ENCODE measurements at regions not wholly inside any gene's neighbourhood (a gene's known extent, or its start where the extent isn't known, plus 50 kb on each side); places are given as distances from the start of the nearest gene placed in this dataset.

DNA sequence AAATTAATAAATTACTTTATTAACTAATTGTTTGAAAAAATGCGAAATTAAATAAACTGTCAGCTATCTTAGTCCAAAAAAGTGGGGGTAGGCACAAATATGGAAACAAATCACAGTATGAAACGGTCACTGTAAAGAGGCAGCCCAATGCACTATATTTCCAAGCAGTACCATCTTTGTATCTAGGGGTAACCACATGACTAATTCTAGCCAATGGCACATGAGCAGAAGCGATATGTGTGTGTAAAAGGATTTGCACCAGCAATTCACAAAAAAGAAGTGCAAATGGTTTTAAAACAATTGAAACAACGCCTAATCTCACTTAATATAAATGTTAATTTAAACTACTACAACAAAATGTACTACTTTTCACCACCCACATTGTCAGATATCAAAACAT lies 129.5 kb upstream of the PRNP start:
- DNase-seq = no peak

DNA sequence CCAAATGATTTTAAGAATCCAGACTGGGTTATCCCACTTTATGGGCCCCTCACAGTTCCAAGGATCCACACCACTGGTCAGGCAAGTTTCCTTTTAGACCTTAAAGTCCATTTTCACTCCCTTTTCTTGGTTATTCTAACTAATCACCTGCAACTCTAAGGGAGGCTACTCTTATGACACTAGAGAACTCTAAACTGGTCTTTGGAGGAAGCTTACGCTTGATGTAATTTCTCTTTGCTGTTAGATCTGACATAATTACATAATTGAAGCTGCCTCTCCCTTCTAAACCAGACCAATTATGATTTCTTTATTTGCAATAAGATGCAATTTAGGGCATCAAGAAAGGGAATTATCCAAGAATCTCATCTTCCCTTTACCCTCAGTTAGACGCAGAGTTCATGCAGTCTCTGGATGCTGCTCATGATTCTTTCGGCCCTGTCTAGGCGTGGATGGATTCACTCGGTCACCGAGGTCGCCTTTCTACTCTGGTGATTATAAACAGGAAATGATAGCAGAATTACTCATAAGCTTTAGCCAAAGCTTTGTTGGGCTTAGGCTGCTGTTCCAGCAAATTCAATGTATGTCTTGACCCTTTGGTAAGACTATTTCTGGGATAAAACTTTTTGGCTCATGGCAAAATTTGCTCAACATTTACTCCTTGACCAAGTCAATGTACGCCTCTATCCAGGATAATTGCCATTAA lies 130.9 kb upstream of the PRNP start:
- no peak for DNase-seq

DNA sequence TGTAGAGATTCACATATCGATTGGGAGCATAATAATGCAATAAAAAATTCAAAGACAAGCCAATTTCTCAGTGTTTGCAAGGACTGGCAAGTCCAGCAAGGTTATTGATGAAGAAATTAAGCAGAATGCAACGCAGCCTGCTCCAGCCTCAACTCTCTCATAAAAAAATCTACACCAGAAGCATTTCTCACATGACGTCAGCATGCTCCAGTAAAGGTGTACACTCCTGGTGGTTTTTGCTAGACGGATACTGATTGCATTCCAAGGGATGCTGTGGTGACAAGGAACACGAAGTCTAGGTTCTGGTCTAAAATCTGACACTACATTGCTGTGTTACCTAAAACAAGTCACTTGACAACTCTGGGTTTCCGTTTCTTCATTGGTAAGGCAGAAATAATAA lies 131.9 kb upstream of the PRNP start:
- DNase-seq = no peak

DNA sequence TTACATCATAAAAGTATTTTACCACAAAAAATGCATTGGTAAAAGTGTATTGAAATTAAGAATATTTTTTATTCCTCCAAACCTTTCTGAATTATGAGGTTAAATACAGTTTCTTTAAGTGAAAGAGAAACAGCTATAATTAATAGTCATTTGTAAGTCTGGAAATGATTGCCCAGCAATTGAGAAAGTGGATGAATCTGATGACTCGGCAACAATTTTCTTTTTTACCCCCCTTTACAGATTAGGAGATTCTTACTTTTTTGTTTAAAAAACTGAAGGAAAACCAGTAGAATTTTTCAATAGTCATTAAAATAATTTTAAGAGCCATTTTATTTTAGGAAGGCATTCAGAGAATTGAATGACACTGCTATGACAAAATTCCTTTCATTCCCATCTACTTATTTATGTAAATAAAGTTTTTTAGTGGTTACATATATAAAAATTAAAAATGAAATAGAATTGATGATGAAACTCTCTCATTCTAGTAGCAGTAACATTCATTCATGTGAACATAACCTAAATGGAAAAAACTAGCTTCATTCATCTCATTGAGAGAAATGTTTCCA lies 134.1 kb upstream of the PRNP start:
- no peak for DNase-seq

DNA sequence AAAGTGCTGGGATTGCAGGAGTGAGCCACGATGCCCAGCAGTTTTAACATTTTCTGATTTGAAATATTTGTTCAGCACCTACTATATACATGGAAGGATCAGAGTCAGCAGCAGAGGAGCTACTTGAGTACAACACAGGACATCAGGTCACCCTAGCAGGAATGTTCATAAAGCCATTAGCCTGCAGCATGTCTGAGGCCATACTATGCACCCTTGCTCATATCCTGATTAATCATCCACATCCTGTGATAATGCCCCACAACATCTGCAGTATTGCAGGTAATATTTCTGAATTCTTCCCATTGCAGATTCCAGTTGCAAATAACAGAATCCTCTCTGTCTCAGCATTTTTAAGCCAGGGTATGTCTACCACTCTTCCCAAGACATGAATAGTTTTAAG lies 135.5 kb upstream of the PRNP start:
- DNase-seq = no peak

DNA sequence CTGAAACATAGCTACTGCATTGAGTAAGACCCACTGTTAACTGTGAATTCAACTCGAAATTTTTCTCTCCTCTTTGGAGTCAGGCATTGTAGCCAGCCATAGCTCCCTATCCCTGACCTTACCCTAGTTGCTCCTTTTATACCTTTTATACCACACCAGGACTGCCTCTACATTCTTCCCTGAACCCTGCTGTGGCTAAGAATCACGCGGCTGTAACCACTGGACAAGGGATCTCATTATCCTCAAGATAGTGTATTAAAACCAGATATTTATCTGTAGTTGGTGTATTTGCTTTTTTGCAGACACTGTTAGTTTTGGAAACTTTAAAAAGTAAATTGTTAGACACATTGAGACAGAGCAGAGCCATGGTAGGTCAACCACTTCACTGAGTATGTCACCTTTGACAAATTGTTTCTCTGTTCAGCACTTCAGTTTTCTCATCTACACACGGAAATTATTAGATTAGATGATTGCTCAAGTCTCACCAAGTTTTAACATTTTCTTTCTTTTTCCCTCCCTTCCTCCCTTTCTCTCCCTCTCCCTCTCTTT lies 136.5 kb upstream of the PRNP start:
- DNase-seq = no peak

DNA sequence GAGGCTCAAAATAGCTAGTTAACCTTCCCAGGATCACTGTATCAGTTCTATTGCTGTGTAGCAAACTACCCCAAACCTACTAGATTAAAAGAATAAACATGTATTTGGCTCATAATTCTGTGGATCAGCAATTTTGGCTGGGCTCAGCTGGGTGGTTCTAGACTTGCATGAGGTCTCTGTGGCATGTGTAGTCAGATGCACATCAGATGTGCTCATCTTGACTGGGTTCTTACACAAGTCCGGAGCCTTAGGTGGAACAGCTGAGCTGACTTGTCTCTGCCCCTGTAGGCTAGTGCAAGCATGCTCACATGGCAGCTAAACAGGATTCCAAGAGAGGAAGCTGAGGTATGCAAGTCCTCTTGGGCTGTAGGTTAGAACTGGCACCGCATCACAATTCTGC lies 137.7 kb upstream of the PRNP start:
- no peak for DNase-seq

DNA sequence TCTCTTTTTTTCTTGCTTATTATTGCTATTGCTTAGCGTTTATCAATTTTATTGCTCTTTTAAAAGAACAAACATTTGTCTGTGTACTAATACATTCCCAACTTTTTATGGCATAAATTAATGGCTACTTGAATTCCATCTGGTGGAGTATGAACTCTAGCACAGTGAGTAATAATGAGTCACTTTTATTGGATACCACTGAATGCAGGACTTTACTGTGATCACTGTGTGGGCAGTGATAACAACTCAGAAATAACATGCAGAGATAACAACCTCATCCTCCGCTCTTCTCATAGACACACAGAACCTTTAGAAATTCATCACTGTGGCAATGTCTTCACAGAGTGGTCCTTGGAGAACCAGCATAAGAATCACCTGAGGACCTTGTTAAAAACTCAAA lies 139.5 kb upstream of the PRNP start:
- DNase-seq = no peak

DNA sequence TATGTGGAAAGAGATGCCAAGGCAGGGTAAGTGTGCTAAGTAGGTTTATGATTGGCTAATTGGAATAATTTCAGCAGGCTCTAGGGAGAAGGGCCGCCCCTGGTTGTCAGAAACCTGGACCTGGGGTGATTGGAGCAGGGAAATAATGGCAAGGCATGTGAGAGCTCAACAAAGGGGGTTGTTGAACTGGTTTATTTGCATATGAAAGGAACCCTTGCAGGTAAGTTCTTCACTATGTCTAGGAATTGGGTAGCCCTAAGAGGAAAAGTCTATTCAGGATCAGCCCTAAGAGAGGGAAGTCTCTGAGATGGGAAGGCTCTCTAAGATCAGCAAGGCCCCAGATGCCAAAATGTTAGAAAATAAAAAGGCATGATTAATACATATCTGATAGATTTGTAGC lies 139.9 kb upstream of the PRNP start:
- no peak for DNase-seq

DNA sequence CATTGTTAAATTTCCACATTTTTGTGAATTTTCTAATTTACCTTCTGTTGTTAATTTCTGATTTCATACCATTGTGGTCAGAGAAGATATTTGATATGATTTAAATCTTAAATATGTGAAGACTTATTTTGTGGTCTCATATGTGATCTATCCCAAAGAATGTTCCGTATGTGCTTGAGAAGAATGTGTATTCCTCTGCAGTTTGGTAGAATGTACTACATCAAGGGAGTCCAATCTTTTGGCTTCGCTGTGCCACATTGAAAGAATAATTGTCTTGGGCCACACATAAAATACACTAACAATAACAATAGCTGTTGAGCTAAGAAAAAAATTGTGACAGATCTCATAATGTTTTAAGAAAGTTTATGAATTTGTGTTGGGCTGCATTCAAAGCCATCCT lies 140.7 kb upstream of the PRNP start:
- no peak for DNase-seq

DNA sequence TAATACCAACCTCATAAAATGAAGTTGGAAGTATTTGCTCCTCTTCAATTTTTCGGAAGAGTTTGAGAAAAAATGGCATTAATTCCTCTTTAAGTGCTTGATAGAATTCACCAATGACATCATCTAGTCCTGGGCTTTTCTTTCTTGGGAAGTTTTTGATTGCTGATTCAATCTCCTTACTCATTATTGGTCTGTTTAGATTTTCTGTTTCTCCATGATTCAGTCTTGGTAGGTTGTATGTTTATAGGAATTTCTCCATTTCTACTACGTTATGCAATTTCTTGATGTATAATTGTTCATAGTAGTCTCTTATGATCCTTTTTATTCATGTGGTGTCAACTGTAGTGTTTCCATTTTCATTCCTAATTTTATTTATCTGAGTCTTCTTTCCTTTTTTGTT lies 141.5 kb upstream of the PRNP start:
- DNase-seq = no peak

DNA sequence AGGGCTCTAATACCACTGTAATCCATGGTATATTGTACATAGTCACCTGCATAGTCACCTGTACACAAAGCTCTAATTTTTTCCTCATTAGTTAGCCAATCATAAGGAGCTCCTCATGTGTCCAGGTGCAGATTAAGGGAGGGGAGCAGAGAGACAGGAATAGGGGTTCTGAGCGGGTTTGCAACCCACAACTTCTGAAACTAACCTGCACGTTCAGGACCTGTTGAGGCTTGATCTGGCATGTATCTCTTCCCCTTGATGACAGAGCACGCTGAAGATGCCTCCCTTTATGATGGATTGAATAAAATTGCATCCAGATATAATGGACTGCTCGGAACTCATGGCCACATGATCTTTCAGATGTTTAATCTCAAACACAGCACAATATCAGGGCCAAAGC lies 144.0 kb upstream of the PRNP start:
- DNase-seq = no peak

DNA sequence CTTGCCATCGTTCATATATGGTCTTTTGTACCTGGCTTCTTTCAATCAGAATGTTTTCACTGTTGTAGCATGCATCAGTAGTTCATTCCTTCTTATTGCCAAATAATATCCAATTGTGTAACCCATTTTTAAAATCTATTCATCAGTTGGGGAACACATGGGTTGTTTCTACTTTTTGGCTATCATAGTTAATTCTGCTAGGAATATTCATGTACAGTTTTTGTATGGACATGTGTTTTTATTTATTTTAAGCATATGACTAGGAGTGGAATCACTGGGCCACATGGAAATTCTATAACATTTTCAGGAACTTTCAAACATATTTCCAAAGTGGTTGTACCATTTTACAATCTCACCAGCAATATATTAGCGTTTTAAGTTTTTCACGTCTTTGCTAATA lies 151.9 kb upstream of the PRNP start:
- DNase-seq = no peak

DNA sequence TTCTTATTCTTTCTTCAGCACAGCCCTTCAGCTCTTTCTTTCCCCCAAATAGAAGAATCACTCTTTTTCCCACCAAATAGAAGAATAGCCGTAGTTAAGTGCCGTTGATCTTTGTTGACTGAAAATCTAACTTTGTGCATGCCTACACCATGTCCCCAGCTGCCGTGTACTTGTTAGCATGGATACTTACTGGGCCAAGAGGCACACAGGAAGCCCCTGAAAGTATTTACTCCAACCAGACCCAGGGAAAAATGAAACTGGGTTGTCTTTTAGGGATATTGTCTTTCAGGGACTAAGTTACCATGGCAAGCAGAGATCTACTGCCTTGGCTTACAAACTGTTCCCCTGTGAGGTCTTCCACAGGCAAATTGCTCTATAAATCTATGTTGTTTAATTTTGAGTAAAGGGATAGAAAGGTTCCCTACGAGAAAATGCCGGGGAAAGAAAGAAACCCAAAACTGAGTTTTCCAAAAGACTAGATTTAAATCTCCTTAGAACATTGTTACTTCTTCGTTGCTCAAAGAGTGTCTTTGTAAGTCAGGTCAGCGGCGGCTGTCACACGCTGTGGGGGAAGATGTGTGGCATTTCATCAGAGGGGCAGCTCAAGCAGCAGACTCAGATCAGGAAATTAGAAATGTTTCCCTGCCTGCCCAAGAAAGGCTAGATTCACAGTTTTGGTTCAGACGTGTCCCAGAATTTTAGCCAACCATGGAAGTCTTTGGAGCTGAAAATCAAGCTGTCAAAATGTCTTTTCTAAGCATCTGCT lies 152.7 kb upstream of the PRNP start:
- no peak for DNase-seq

DNA sequence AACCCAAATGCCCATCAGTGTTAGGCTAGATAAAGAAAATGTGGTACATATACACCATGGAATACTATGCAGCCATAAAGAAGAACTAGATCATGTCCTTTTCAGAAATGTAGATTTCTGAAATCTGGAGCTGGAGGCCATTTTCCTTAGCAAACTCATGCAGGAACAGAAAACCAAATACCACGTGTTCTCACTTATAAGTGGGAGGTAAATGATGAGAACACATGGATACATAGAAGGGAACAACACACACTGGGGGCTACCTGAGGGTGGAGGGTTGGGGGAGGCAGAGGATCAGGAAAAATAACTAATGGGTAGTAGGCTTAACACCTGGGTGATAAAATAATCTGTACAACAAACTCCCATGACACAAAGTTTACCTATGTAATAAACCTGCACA lies 153.5 kb upstream of the PRNP start:
- no peak for DNase-seq

DNA sequence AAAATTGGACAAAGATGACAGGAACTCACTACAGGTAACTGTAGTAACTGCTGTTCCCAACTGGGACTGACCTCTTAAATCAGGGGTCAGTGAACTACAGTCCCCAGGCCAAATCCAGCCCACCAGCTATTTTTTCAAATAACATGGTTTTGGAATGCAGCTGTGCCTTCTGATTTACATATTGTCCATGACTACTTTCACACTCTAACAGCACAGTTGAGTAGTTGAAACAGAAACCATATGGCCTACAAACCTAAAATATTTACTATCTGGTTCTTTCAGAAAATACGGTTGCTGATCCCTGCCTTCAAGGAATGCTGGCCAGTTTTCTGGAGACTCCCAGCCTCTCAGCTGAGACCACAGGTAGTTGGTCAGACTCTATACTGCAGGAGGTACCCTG lies 161.5 kb upstream of the PRNP start:
- DNase-seq = no peak

DNA sequence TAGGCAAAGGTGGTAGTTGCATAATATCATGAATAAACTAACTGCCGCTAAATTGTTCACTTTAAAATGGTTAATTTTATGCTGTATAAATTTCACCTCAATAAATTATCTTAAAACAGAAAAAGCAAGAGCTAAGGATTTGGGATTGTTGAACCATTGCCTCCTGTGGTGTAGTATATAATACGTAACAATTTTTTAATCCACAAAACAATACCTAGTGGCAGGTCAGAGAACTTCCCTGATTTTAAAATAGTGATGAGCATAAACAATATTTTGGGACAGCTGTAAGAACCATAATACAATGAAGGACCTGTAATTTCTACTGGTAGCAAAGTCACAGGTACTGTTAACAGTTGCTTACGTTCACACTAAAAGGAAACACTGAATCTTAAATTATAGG lies 161.9 kb upstream of the PRNP start:
- DNase-seq = no peak

DNA sequence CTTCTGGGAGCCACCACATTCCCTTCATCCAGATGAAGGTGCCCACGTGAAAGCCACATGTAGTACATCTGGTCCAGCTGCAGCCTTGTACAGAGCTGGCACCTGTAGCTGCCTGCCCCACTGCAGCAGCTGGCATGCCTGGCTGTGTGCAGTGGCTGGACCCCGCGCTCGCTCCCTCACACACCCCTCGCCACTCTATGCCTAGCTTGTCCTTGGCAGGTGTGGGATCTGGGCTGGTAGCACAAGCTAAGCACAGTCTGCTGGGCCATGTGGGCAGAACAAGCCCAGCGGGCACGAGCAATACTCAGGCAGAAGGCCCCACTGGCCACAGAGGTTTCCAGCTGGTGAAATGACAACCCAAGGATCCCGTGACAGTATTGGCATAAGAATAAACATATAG lies 163.9 kb upstream of the PRNP start:
- no peak for DNase-seq

DNA sequence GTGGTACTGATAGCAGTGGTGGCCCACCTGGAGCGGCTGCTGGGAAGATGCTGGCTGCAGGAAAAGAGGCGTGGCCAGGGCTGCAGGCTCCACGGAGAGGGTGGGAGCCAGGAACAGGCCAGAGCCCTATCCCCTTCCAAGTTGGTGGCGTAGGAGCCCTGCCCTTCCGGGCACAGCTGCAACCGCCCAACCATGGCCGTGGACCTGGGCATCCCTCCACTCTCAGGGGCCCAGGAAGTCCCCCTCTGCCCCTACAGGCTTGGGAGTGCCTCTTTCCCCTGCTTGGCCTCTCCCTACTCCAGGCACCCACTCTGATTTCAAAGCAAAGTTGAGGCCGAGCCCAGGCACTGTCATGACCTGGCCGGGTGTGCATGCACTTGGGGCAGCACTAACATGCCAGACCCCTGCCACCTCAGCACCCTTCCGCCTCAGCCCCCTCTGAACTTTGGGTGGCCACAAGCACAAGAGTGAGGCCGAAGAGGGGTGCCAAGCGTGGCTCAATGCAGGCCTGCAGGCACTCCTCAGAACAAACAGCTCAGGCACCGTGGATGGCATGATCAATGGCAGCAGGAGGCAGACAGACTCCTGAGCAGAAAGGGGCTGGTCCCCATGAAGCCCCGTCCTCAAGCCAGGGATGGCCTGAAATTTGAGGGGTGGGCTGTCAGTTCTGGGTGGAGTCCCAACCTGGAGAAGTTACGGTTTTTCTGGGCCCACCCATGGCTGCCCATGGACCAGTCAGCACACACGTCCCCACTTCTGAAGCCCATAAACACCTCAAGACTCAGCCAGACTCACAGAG lies 164.9 kb upstream of the PRNP start:
- no peak for DNase-seq

DNA sequence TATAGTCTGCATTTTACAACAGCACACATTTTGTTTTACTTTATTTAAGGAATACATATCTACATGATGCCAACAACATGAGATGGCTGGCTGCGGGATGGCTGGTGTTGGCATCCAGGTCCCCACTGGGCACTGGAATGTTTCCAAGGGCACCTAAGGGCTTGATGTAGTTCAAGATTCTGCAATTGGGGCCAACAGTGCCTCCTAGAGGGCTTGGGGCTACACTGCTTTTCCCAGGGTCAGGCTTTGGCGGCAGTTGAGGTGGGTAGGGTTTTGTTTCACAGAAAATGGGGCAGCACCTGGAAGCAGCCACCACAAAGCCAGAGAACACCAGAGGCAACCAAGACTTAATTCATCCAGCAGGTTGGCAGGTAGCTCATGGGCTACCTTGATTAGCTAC lies 166.7 kb upstream of the PRNP start:
- no peak for DNase-seq

DNA sequence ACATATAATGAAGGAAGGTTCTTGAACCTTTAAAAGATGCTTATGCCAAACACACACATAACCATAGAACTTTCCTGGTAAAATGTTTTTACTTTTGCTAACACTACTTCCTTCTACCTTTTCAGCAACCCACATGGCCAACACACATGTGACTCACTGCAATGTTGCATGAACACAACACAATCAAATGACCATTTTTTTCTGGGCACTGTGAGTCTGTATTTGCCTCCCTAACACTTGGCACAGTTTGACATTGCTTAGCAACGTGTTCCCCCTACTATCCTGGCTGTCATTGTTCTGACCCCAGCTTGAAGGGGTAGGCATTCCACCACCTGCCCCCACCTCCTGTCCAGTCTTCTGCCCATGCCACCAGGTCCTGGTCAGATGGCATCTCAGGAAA lies 169.4 kb upstream of the PRNP start:
- no peak for DNase-seq

DNA sequence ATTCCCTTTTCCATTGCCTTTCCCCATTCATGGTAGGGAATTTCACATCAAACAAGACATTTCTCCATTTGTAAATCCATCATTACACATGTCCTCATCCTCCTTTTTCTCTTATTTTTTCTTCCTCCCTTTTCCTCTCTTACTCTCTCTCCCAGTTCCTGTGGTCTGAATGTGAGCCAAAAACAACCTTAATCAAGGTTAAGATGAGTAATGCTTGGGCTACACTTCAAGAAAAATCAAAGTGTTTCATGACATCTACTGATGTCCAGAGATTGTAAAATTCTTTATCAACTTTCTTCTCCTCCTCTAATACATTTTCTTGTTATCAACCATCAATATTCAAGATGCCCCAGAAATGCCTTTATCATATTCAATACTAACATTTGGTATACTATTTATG lies 172.5 kb upstream of the PRNP start:
- no peak for DNase-seq

DNA sequence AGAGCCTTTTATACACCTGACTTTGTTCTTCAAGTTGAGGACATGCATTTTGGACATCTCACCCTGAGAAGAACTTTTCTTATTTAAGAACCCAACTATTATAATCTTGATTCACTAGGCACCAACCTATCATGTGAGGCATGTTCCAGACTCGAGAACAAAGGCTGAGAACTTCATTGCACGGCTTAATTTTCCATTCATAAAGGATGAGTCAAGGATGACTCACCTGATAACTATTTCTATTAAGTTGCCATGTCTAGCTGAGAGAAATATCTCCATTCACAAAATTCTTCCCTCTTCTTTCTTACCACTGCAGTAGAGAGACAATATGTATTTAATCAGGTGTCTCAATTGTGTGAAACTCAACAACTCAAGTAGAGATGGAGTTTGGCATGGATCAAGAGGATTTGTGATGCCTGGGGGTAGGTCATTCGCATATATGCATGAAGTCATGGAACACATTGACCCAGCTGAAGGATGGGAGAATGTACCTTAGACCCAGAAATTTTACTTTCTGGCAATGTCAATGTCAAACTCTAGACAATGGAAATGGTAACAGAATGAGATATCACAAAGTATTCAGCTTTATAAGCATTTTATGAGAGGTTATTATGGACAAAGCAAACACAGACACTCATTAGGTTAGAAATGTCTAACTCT lies 173.2 kb upstream of the PRNP start:
- no peak for DNase-seq

Data from femur (tissue), 1 donor.